Fibroblast of skin of abdomen (primary cell): ENCODE measurements at regions not wholly inside any gene's neighbourhood (a gene's known extent, or its start where the extent isn't known, plus 50 kb on each side); places are given as distances from the start of the nearest gene placed in this dataset.
"Not testable (repeated sequence)": the region's sequence is repeated elsewhere in the genome, so short reads cannot be mapped to it uniquely, and the experiment has no call there.

Experiments used
- DNase-seq: peaks from one replicate; pipeline ENCODE4 v3.0.0-alpha.2; 2013

- DNase-seq: no peak
Measured at GRCh38 chr9:82736701-82737100, 326.2 kb downstream of the RASEF start.

- no peak for DNase-seq
Measured at GRCh38 chr9:82745919-82746318, 317.0 kb downstream of the RASEF start.

DNA sequence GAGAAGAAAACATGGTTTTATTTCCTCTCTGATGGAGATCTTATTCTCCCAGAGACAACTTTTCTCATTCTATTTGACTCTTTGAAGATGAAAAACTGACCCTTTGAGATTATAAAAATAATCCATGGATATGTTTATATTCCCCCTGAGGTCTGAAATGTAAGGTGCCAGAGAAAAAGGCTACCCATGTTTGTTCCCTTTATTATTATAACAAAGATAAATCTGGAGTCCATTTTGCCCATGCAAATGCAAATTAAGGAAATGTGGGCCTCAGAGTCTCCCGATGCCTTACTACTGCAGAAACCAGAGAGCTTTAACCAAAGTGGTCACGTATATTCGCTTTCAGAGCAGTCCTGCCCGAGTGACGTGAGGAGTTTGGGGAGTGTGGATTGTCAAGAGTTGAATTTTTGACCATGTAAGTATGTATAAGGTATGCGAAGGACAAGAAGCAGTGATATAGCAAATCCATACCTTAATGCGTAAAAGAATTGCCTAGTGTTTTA, 312.5 kb downstream of the RASEF start:
- no peak for DNase-seq

DNA sequence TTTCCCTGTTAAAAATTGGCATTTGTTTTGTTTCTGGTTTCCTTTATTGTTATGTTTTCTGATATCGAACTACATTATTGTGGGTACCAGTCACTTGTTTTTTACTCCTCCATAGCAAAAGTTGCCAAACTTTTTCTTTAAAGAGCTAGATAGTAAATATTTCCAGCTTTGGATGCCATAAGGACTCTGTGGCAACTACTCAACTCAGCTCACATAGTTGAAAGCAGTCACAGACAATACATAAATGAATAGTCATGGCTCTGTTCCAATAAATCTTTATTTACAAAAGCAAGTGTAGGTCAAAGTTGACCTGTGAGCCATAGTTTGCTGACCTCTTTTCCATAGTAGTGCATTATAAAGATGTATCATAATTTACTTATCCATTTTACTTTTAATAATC, 305.0 kb downstream of the RASEF start:
- no peak for DNase-seq

DNA sequence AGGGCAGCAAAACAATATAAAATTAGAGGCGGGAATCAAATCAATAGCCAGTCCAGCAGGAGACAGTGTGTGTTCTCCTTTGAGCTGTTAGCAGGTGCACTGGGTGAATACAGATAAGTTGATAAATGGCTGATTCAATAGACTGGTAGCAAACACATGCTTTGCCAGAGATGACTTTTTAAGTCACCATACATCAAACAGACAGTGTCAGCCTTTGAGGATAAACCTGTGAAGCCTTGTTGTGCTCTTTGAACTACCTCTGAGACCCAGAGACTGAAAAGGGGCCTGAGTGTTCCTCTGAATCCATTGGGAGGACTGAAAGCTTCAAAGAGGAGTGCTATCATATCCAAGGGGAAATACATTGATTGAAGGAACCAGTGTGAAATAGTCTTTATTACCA, 301.9 kb downstream of the RASEF start:
- no peak for DNase-seq

- no peak for DNase-seq
Measured at GRCh38 chr9:82761956-82762355, 301.0 kb downstream of the RASEF start.

GRCh38 chr9:82763656-82764055, 299.3 kb downstream of the RASEF start:
- DNase-seq: no peak

DNA sequence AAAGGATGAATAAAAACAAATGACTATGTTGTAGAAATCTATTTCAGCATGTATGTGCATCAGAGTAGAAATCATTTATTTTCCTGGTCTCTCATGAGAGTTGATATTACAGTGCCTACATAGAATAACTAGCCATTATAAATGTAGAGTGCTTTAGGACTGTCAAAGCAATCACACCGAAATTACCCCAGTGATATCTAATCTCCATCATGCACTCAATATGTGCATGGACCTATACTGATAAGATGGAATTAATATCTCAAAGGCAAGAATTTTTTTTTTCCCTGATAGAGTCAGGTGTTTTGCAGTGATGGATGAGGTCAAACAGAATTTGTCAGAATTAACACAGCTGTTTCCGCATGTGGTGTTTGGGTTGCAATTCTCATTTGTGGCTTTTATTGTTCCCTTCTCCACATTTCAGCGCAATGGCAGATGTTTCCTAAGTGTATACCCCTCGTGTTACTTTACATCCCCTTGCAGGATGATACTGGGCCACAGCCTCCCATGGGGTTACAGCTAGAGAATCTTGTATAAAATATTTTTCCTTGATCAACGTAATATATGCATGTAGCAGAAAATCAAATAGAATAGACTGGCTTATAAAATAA, 298.8 kb downstream of the RASEF start:
- no peak for DNase-seq

- DNase-seq: not testable (repeated sequence)
Measured at GRCh38 chr9:82774707-82775231, 288.2 kb downstream of the RASEF start.

DNA sequence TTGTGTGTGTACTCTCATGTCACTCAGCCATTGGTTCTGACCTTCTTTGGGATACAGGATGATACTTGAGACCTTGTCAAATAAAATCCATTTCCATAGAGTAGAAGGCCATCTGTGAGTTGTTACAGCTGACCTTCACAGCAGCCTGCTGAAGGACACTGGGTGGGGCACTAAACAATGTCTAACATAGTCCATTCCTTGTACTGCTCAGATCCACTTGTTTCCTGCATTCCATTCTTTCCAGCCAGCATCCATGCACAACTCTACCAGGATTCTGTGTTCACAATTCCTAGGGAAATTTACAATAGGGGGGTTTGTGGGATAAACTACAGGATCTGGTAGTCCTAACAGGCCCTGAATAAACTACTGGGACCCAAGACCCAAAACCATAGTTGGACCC, 286.4 kb downstream of the RASEF start:
- no peak for DNase-seq

DNA sequence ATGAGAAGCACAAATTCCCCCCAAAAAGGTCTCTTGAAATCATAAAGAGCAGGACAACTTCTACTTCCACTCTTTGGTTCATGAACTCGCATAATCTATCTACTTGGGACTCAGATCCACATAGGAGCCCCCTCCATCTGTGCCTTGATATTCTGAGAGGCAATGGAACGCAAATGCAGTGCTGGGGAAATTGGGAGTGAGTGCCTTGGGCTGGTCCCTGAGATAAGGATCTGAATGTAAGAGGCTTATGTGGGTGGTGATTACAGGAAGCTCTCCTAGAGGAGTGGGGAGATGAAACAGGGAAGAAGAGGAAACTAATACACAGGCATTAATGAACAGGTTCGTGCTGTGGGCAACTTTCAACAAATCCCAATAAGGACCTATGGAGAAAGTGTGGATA, 285.6 kb downstream of the RASEF start:
- DNase-seq: no peak

DNA sequence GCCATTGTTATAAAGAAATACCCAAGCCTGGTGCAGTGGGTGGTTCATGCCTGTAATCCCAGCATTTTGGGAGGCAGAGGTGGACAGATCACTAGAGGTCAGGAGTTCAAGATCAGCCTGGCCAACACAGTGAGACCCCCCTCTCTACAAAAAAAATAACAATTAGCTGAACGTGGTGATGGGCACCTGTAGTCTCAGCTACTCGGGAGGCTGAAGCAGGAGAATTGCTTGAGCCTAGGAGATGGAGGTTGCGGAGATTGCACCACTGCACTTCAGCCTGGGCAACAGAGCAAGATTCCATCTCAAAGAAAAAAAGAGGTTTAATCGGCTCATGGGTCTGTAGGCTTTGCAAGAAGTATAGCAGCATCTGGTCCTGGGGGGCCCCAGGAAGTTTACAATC, 284.0 kb downstream of the RASEF start:
- DNase-seq: not testable (repeated sequence)

GRCh38 chr9:82780017-82780416, 282.9 kb downstream of the RASEF start:
- no peak for DNase-seq

DNA sequence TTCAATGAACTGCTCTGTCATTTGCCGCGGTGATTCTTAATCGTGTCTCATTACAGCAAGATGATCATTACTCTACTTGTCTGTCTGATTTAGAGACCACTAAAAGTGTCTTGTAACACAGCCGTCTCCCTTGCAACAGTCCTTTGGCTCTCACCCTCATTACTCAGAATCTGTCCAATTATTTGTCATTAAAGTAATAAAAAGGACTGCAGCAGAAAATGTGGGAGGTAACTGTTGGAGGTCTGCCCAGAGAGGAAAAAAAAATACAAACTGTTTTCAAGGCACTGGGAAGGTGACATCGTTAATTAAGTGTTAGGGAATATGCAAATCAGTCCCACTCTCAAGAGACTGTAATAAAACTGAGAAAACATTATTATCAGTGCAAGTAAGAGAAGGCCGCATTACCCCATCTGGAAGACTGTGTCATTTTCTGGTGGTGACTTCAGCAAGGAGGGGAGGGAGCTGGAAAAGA, 281.0 kb downstream of the RASEF start:
- no peak for DNase-seq

DNA sequence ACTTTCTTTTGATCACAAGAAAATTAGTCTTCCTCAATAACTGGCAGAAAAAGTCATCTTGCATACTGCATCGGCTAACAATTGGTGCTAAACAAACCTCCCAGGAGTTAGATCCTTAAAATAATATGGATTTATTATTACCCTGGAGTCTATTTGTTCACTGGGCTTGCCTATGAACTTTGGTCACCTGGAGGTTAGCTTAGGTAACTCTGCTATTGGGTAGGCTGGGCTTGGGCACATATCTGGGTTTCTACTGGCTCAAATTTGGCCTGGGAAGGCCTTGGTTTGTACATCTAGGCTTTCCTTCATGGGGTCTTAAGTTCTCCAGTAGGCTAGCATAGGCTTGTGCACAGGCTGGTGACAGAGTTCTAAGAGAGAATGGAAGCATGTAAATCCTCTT, 279.9 kb downstream of the RASEF start:
- DNase-seq: no peak

- DNase-seq: no peak
Measured at GRCh38 chr9:82784589-82784988, 278.4 kb downstream of the RASEF start.

DNA sequence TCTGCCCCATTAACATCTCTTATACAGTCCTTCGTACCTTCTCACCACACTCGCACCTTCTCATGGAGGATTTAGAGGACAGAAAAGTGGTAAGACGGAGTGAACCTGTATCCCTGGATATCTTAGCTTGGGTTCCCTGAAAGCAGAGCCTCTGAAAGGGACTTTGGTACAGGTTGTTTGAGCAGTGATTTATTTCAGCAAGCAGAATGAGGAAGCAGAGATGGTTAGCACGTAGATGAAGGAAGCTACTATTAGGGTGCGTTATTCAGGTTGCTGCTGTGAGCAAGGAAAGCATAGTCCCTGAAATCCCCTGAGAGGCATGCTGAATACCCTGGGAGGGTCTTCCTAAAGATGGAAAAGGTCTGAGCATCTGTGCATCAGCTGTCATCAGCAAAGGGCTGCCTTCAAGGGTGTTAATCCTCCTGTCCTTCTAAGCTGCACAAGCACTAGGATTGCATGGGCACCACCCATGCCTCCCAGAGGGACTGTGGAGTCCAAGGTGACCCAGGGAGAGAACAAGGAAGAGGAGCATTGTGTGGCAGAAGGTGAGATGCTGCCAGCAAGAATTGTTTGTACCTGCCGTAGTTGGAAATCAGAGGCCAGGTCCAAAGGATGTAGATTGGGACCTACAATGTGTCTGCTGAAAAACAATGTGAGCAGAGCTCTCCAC, 273.7 kb downstream of the RASEF start:
- no peak for DNase-seq

- no peak for DNase-seq
Measured at GRCh38 chr9:82790875-82791274, 272.1 kb downstream of the RASEF start.

- no peak for DNase-seq
Measured at GRCh38 chr9:82791692-82792091, 271.2 kb downstream of the RASEF start.

DNA sequence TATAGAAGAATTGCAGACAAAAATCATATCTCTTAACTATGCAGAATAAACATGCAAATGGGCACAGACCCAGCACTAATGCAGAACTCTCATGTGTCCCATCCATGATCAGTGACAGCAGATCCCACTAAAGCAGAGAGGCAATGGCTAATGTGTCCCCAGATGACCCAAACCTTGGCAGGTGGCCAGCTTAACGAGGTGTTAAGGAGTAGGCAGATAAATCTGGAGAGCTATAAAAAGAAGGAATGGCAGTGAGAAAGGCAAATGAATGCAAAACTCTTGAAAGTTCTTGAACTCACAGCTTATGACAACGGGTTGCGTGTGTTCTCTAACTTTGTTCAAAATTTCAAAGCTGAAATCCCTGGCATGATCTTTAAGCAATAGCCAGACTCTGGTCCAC, 265.4 kb downstream of the RASEF start:
- no peak for DNase-seq

GRCh38 chr9:82799286-82799685, 263.7 kb downstream of the RASEF start:
- peak; percentile 3 for DNase-seq

DNA sequence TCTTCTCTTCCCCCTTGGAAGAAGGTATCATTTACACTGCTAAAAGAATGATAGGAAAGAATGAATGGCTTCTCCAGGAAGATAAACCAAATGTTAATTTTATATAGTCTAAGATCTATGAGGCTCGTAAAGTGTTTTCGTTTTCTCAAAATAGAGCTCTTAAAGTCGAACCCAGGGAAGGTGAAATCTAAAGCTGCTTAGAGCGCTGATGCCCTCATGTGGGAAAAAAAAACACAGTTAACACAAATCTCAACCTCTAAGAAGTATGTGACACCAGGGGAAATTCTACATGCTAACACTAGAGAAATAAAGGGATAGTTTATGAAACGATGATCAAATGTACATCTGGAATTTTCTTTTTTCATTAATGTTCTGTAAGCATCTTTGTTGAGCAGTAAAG, 257.9 kb downstream of the RASEF start:
- no peak for DNase-seq

GRCh38 chr9:82808478-82808877, 254.5 kb downstream of the RASEF start:
- DNase-seq: no peak

DNA sequence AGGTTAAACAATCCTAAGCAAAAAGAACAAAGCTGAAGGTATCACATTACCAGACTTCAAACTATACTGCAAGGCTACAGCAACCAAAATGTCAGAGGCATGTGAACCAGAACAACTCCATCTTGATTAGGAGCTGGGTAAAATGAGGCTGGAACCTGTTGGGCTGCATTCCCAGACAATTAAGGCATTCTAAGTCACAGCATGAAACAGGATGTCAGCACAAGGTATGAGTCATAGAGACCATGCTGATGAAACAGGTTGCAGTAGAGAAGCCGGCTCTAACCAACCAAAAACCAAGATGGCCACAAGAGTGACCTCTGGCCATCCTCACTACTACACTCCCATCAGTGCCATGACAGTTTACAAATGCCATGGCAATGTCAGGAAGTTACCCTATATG, 252.0 kb downstream of the RASEF start:
- peak; percentile 67 for DNase-seq
